B cell (primary cell): ENCODE measurements at regions not wholly inside any gene's neighbourhood (a gene's known extent, or its start where the extent isn't known, plus 50 kb on each side); places are given as distances from the start of the nearest gene placed in this dataset.

ENCODE experiments used
- EZH2 ChIP-seq: IDR thresholded peaks from 2 replicates; pipeline ENCODE4 v1.6.1; 2012; ENCODE audit warnings: borderline replicate concordance, low read depth, mild to moderate bottlenecking, moderate library complexity, low read length; ENCODE audit not compliant: insufficient read depth, poor library complexity, severe bottlenecking
- TF ChIP-seq, protein P1 (sequence below): fragments of 200-600 bp; IDR thresholded peaks from one replicate; pipeline ENCODE4 v1.8.0; 2022; ENCODE audit warnings: antibody characterized with exemption, mild to moderate bottlenecking

DNA sequence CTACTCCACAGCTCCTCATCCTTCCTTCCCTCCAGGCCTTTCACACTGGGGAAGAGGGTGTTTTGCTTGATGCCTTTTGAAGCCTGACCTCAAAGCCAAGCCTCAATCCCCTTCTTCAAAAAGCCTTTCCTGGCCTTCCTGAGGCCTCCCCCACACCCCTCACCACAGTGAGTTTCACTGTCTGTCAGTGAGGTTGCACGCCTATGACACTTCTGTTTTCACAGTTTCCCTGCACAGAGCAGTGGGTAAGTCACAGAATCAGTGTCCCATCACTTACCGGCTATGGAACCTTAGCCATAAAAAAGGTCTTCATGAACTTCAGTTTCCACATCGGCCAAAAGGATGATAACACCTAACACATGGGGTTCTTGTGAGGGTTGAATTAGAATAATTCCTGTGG, 371.4 kb downstream of the UQCRFS1 start:
- TF ChIP-seq, protein P1, sequence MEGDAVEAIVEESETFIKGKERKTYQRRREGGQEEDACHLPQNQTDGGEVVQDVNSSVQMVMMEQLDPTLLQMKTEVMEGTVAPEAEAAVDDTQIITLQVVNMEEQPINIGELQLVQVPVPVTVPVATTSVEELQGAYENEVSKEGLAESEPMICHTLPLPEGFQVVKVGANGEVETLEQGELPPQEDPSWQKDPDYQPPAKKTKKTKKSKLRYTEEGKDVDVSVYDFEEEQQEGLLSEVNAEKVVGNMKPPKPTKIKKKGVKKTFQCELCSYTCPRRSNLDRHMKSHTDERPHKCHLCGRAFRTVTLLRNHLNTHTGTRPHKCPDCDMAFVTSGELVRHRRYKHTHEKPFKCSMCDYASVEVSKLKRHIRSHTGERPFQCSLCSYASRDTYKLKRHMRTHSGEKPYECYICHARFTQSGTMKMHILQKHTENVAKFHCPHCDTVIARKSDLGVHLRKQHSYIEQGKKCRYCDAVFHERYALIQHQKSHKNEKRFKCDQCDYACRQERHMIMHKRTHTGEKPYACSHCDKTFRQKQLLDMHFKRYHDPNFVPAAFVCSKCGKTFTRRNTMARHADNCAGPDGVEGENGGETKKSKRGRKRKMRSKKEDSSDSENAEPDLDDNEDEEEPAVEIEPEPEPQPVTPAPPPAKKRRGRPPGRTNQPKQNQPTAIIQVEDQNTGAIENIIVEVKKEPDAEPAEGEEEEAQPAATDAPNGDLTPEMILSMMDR: no peak
- TF ChIP-seq EZH2: no peak
